GM20000 (cell line): ENCODE measurements at regions not wholly inside any gene's neighbourhood (a gene's known extent, or its start where the extent isn't known, plus 50 kb on each side); places are given as distances from the start of the nearest gene placed in this dataset.

Source experiments
- DNase-seq: peaks from one replicate; pipeline ENCODE4 v3.0.0; 2012; ENCODE audit warnings: low spot score
- CTCF ChIP-seq: IDR thresholded peaks from 2 replicates; pipeline ENCODE4 v1.5.1; 2012; ENCODE audit warnings: mild to moderate bottlenecking, control low read depth; ENCODE audit errors: extremely low read depth, missing control alignments

GRCh38 chr2:146850746-146851145 is 994.1 kb upstream of the ACVR2A start:
- no peak for DNase-seq
- no peak for TF ChIP-seq CTCF

- DNase-seq = no peak
- no peak for TF ChIP-seq CTCF
Observed at GRCh38 chr2:146847846-146848245, 997.0 kb upstream of the ACVR2A start.

- no peak for DNase-seq
- TF ChIP-seq CTCF = no peak
Observed at GRCh38 chr2:146844226-146844990, 1000.4 kb upstream of the ACVR2A start.

GRCh38 chr2:146837857-146838256 is 1007.0 kb upstream of the ACVR2A start:
- TF ChIP-seq CTCF = no peak

DNA sequence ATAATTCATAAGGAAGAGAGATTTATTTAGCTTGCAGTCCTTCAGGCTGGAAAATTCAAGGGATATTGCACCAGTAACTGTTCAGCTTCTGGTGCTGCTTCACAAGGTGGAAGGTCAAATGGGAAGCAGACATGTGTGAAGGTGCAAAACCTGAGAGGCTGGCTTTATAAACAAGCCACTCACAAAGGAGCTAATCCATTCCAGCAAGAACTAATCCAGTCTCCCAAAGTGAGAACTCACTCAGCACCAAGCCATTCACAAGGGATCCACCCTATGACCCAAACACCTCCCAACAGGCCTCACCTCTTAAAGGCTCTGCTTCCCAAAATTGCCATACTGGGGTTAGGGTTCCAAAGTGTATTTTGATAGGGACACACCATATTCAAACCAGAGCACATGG is 1018.4 kb upstream of the ACVR2A start:
- no peak for TF ChIP-seq CTCF

More at GRCh38 chr2:146837857-146838256, 1007.0 kb upstream of the ACVR2A start:
- no peak for DNase-seq

DNA sequence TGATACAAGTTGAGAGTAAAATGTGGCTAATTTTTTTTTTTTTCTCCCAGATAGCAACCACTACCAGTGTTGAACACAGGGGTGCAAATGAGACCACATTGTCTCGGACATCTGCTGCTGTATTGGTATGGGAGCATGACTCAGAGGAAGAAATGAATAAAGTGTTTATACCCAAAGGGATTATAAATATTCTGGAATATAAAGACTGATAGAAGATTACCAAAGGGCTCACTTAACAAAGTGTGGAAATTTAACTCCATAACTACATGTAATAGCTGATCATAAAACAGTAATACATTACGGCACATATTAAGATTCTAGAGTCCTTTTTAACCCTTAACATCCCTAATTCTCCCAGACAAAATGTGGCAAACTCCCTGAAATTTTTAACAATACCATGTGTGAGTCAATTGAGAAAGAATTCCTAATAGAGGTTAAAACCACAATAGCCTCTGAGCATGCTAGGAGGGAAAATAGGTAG is 1023.0 kb upstream of the ACVR2A start:
- DNase-seq = no peak

More for the DNA sequence above, 1018.4 kb upstream of the ACVR2A start:
- no peak for DNase-seq

More for the DNA sequence above, 1023.0 kb upstream of the ACVR2A start:
- no peak for TF ChIP-seq CTCF
